Putamen (tissue), 1 donor: ENCODE measurements at regions not wholly inside any gene's neighbourhood (a gene's known extent, or its start where the extent isn't known, plus 50 kb on each side); places are given as distances from the start of the nearest gene placed in this dataset.

Source experiments
- DNase-seq: peaks from one replicate; pipeline ENCODE4 v3.0.0-alpha.2; 2016; ENCODE audit warnings: low spot score

- DNase-seq = no peak
Measured at GRCh38 chr4:30939684-30940083, 219.5 kb downstream of the PCDH7 start.

GRCh38 chr4:30941641-30942040 lies 221.5 kb downstream of the PCDH7 start:
- DNase-seq = no peak

GRCh38 chr4:30943356-30943755 lies 223.2 kb downstream of the PCDH7 start:
- no peak for DNase-seq

- no peak for DNase-seq
Measured at GRCh38 chr4:30945586-30945985, 225.4 kb downstream of the PCDH7 start.

GRCh38 chr4:30946288-30946687 lies 226.1 kb downstream of the PCDH7 start:
- DNase-seq = no peak

- DNase-seq = no peak
Measured at GRCh38 chr4:30948653-30949052, 228.5 kb downstream of the PCDH7 start.

- no peak for DNase-seq
Measured at GRCh38 chr4:30950737-30951136, 230.6 kb downstream of the PCDH7 start.

GRCh38 chr4:30952526-30953219 lies 232.5 kb downstream of the PCDH7 start:
- DNase-seq = no peak

GRCh38 chr4:30953799-30954198 lies 233.6 kb downstream of the PCDH7 start:
- no peak for DNase-seq

- no peak for DNase-seq
Measured at GRCh38 chr4:30956916-30957315, 236.7 kb downstream of the PCDH7 start.

- DNase-seq = no peak
Measured at GRCh38 chr4:30957706-30958105, 237.5 kb downstream of the PCDH7 start.

- no peak for DNase-seq
Measured at GRCh38 chr4:30959781-30960485, 239.8 kb downstream of the PCDH7 start.

- DNase-seq = no peak
Measured at GRCh38 chr4:30962939-30963338, 242.8 kb downstream of the PCDH7 start.

GRCh38 chr4:30968926-30969325 lies 248.8 kb downstream of the PCDH7 start:
- DNase-seq = peak; percentile 6

GRCh38 chr4:30972542-30972941 lies 252.4 kb downstream of the PCDH7 start:
- no peak for DNase-seq

- DNase-seq = no peak
Measured at GRCh38 chr4:30973993-30974392, 253.8 kb downstream of the PCDH7 start.

GRCh38 chr4:30979402-30979801 lies 259.2 kb downstream of the PCDH7 start:
- DNase-seq = no peak

- DNase-seq = no peak
Measured at GRCh38 chr4:30989508-30989907, 269.3 kb downstream of the PCDH7 start.

- DNase-seq = no peak
Measured at GRCh38 chr4:30996841-30997240, 276.7 kb downstream of the PCDH7 start.

GRCh38 chr4:31005037-31005436 lies 284.9 kb downstream of the PCDH7 start:
- DNase-seq = no peak

- peak; percentile 6 for DNase-seq
Measured at GRCh38 chr4:31007858-31008257, 287.7 kb downstream of the PCDH7 start.

- DNase-seq = no peak
Measured at GRCh38 chr4:31009926-31010325, 289.8 kb downstream of the PCDH7 start.

GRCh38 chr4:31015123-31015522 lies 295.0 kb downstream of the PCDH7 start:
- no peak for DNase-seq
